GM12872 (cell line): ENCODE measurements at regions not wholly inside any gene's neighbourhood (a gene's known extent, or its start where the extent isn't known, plus 50 kb on each side); places are given as distances from the start of the nearest gene placed in this dataset.

ENCODE experiments used
- CTCF ChIP-seq: IDR thresholded peaks from 3 replicates; pipeline ENCODE4 v1.5.1; 2011; ENCODE audit warnings: low read depth, mild to moderate bottlenecking, low read length, moderate library complexity; ENCODE audit not compliant: insufficient read depth

DNA sequence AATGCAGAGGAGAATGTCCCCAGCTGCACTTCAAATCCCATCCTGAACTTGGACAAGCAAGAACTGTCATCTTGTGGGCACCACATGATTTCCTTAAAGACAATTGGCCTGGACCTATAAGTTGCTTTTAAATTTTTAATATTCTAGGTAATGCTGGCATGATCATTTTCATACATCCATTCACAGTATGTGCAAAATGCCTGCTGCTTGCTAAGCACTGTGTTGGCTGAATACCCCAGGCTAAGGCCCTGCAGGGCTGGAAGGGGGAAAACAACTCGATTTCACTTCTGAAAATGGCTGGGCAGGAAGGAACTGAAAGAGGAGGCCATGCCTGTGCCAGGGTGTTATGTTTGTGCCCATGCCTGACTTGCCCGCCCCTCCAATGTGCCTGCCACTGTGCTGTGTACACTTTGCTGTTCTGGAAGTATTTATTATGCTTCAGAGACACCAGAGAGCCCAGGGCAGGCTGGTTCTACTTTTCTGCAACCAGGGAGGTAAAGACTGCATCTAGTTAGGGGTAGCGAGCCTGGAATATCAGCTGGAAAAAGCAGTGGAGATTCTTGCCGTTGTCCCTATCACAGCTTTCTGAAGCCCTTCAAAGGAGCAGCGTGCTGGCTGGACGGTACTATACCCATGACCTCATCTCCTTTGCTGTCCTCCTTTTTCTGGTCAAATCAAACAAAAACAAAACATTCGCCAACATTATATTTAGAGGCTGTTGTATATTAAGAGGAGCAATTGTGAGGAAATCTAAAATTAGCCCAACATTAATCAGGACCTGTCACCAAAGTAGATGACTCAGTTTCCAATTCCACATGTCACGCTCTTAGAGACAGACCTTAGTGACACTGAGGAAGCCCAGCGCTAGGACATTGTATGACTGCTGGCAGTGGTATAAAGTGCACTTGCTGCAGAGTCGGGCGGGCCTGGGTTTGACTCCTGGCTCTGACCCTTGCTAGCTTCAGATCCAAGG, 158.1 kb downstream of the DDX1 start:
- no peak for TF ChIP-seq CTCF

DNA sequence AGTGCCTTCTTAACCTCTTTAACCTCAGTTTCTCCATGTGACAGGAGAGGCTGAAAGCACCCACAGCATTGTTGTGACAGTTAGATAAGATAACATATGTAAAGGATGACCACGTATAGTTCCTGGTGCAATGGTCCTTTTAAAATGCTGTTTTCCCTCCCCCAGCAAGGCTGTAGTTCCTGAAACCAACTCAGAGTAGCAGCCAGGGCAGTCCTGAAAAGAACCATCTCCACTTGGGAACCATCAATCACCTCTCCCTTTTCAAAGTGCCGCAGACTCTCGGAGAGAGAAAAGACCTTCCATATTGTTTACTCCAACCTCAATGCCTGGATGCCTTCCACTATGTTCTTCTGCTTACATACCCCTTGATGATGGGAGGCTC, 158.8 kb downstream of the DDX1 start:
- no peak for TF ChIP-seq CTCF

DNA sequence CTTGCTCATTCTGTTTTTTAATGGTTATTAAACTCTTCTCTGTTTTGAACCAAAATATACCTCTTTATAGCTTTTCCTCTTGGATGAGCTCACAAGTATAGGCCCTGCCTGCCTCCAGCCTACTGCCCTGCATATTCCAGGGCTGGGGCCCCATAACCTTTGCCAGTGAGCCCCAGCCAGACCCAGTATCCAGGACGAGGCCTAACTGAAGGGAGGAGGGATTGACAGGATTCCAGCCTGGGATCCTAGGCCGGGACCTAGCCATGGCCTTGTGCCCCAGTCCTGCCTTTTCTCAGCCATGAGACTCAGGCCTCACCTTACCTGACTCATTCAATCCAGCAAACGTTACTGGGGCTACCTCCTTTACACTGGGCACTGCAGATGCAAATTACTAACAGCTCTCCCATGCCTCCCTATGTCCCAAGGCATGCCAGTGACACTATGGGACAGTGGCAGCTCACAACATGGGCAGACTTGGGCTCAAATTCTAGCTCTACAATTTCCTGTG, 159.2 kb downstream of the DDX1 start:
- TF ChIP-seq CTCF, result no peak

GRCh38 chr2:15751477-15751876, 159.8 kb downstream of the DDX1 start:
- no peak for TF ChIP-seq CTCF

DNA sequence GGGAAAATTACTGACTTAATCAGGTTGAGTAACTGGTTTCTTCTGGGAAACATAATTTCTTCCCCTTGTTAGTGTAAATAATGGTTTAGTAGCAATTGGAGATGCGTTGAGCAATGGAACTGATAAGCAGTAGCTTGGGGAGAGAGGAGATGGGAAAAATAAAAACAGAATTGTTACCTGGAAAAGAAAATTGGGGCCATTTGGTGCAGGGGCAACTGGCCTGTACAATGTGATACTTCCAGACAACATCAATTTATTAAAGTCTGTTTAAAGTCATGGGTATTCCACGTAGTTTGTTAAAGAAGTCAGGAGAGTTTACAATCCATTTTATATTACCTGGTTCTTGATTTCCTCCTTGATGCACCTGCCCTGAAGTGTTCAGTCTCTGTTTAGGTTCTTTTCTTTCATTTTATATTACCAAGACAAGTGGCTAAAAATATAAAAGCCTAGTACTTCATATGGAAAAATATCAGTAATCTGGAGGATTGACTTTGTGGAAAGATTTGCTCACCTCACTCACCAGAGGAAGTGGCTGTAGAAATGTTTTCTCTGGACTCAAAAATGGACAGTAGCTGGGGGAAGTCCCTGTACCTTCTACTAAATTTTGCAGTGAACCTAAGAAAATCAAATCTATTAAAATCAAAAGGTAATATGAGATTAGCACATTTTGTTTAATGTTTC, 161.0 kb downstream of the DDX1 start:
- no peak for TF ChIP-seq CTCF

GRCh38 chr2:15753233-15753798, 161.6 kb downstream of the DDX1 start:
- TF ChIP-seq CTCF, result no peak
